ENCODE measurements at regions not wholly inside any gene's neighbourhood (a gene's known extent, or its start where the extent isn't known, plus 50 kb on each side); places are given as distances from the start of the nearest gene placed in this dataset.

GRCh38 chr2:215521031-215521430 is 85.2 kb upstream of the FN1 start:
- Histone ChIP-seq H3K27me3 (replicated peaks; ENCODE audit: control insufficient read depth, insufficient read depth, low read length) (no peaks in the 10 kb centered on the region), H3K9me3 (ENCODE audit: control insufficient read depth, low read length) (no peaks in the 10 kb centered on the region), H3K36me3 (ENCODE audit: control insufficient read depth, insufficient read depth, low read length, severe bottlenecking) (no peaks in the 10 kb centered on the region), H3K4me3 (ENCODE audit: low read length) (no peak overlapping the region), H3K4me1 (ENCODE audit: control insufficient read depth, insufficient read depth, low read length) (peaks cover 11% of the 10 kb centered on the region), H3K9ac (ENCODE audit: low read length) (no peak overlapping the region)
- no peak for DNase-seq (ENCODE audit: low read depth)

DNA sequence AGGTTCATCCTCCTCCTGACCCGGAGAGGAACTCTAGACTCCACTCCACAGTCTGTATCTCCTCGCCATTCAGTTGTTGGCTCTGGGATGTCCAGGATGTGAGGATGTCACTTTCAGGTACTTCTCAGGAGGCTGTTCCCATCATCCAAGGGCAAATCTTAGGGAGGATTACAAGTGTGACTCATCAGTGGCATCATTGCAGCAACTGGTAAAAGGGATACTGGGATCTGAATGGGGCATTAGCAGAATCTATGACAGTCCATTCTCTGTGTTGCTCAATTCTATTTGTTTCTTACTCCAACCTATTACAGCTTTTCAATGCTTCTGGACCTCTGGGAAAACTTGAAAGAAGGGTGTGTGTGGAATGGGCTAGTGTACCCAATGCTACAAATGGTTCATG is 81.5 kb upstream of the FN1 start:
- H3K4me1 ChIP-seq (ENCODE audit: control insufficient read depth, insufficient read depth, low read length): peaks cover 11% of the 10 kb centered on the region
- no peaks in the 10 kb centered on the region for H3K9me3 ChIP-seq (ENCODE audit: control insufficient read depth, low read length)

GRCh38 chr2:215514516-215514915 is 78.6 kb upstream of the FN1 start:
- Histone ChIP-seq H3K4me3 (ENCODE audit: low read length) (no peak overlapping the region), H3K9me3 (ENCODE audit: control insufficient read depth, low read length) (no peaks in the 10 kb centered on the region), H3K36me3 (ENCODE audit: control insufficient read depth, insufficient read depth, low read length, severe bottlenecking) (no peaks in the 10 kb centered on the region), H3K27me3 (replicated peaks; ENCODE audit: control insufficient read depth, insufficient read depth, low read length) (no peaks in the 10 kb centered on the region), H3K9ac (ENCODE audit: low read length) (no peak overlapping the region), H3K4me1 (ENCODE audit: control insufficient read depth, insufficient read depth, low read length) (peaks cover 7% of the 10 kb centered on the region)
- DNase-seq (ENCODE audit: low read depth): no peak

More for the DNA sequence above, 81.5 kb upstream of the FN1 start:
- Histone ChIP-seq H3K27me3 (replicated peaks; ENCODE audit: control insufficient read depth, insufficient read depth, low read length) (no peaks in the 10 kb centered on the region), H3K36me3 (ENCODE audit: control insufficient read depth, insufficient read depth, low read length, severe bottlenecking) (no peaks in the 10 kb centered on the region), H3K9ac (ENCODE audit: low read length) (no peak overlapping the region), H3K4me3 (ENCODE audit: low read length) (no peak overlapping the region)
- DNase-seq (ENCODE audit: low read depth): no peak

DNA sequence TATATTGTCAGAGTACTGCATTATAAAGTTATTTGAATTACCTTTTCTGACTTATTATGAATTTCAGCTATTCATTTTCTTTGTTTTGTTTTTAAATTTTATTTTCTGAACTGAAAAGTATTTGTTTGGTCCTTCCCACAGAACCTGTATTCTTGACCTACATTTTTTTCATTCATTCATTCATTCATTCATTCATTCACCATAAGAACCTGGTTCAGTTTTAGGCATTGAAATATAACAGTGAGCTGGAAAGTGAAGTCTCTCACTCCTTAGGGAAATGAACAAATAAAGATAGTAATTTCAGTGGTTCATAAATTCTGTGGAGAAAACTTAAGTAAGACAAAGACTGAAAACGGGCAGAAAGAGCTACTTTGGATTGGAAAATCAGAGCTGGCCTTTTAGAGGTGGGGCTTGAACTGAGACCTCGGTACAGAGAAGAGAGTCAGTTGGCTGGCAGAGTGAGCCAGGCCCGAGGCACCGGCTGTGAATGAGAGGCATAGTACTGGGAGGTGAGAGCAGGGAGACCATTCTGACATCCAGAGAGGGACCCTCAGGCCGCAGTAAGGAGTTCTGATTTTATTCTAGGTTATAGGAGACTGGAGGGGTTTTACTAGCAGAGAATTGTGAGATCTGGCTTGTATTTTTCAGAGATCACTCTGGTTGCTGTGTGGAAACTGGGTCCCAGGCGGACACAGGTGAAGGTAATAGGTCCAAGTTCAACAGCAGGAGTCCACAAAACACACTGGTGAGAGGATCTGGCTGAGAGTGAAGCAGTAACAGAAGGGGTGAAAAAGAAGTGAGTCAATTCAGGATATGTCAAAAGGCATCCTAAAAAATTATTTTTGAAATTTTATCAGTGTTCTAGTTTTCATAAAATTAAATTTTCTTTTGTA is 75.8 kb upstream of the FN1 start:
- DNase-seq (ENCODE audit: low read depth): no peak
- Histone ChIP-seq H3K36me3 (ENCODE audit: control insufficient read depth, insufficient read depth, low read length, severe bottlenecking) (no peaks in the 10 kb centered on the region), H3K4me3 (ENCODE audit: low read length) (no peak overlapping the region), H3K4me1 (ENCODE audit: control insufficient read depth, insufficient read depth, low read length) (peaks cover 24% of the 10 kb centered on the region), H3K9me3 (ENCODE audit: control insufficient read depth, low read length) (no peaks in the 10 kb centered on the region), H3K27me3 (replicated peaks; ENCODE audit: control insufficient read depth, insufficient read depth, low read length) (no peaks in the 10 kb centered on the region), H3K9ac (ENCODE audit: low read length) (peak overlapping the region; percentile 43)

GRCh38 chr2:215507836-215508235 is 72.0 kb upstream of the FN1 start:
- no peak for DNase-seq (ENCODE audit: low read depth)
- Histone ChIP-seq H3K9me3 (ENCODE audit: control insufficient read depth, low read length) (no peaks in the 10 kb centered on the region), H3K27me3 (replicated peaks; ENCODE audit: control insufficient read depth, insufficient read depth, low read length) (no peaks in the 10 kb centered on the region), H3K9ac (ENCODE audit: low read length) (no peak overlapping the region), H3K4me3 (ENCODE audit: low read length) (no peak overlapping the region), H3K36me3 (ENCODE audit: control insufficient read depth, insufficient read depth, low read length, severe bottlenecking) (no peaks in the 10 kb centered on the region), H3K4me1 (ENCODE audit: control insufficient read depth, insufficient read depth, low read length) (peaks cover 59% of the 10 kb centered on the region)

GRCh38 chr2:215507136-215507535 is 71.3 kb upstream of the FN1 start:
- peaks cover 59% of the 10 kb centered on the region for H3K4me1 ChIP-seq (ENCODE audit: control insufficient read depth, insufficient read depth, low read length)
- H3K4me3 ChIP-seq (ENCODE audit: low read length): peak overlapping the region; percentile 15
- no peak for DNase-seq (ENCODE audit: low read depth)
- no peaks in the 10 kb centered on the region for H3K36me3 ChIP-seq (ENCODE audit: control insufficient read depth, insufficient read depth, low read length, severe bottlenecking)
- no peaks in the 10 kb centered on the region for H3K27me3 ChIP-seq (replicated peaks; ENCODE audit: control insufficient read depth, insufficient read depth, low read length)
- H3K9ac ChIP-seq (ENCODE audit: low read length): no peak overlapping the region
- no peaks in the 10 kb centered on the region for H3K9me3 ChIP-seq (ENCODE audit: control insufficient read depth, low read length)

DNA sequence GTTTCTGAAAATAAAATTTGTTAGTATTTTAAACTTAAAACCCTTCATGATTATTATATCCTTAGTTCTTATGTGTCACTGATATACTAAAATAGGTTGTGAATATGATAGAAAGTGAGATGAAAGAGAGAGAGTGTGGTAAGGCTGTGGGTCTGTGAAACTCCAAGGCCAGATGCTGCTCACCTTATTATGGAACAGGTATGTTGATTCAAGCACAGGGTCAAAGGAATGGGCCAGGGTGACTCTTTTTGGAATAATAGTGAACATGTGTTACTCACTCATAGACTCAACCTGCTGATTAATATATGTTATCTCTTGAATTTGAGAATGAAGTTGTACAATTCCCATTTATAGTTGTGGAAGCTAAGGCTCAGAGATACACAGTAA is 70.7 kb upstream of the FN1 start:
- H3K4me1 ChIP-seq (ENCODE audit: control insufficient read depth, insufficient read depth, low read length): peaks cover 54% of the 10 kb centered on the region
- H3K27me3 ChIP-seq (replicated peaks; ENCODE audit: control insufficient read depth, insufficient read depth, low read length): no peaks in the 10 kb centered on the region
- peak overlapping the region; percentile 25 for H3K4me3 ChIP-seq (ENCODE audit: low read length)
- H3K9me3 ChIP-seq (ENCODE audit: control insufficient read depth, low read length): no peaks in the 10 kb centered on the region
- H3K9ac ChIP-seq (ENCODE audit: low read length): peak overlapping the region; percentile 62
- DNase-seq (ENCODE audit: low read depth): no peak
- no peaks in the 10 kb centered on the region for H3K36me3 ChIP-seq (ENCODE audit: control insufficient read depth, insufficient read depth, low read length, severe bottlenecking)

DNA sequence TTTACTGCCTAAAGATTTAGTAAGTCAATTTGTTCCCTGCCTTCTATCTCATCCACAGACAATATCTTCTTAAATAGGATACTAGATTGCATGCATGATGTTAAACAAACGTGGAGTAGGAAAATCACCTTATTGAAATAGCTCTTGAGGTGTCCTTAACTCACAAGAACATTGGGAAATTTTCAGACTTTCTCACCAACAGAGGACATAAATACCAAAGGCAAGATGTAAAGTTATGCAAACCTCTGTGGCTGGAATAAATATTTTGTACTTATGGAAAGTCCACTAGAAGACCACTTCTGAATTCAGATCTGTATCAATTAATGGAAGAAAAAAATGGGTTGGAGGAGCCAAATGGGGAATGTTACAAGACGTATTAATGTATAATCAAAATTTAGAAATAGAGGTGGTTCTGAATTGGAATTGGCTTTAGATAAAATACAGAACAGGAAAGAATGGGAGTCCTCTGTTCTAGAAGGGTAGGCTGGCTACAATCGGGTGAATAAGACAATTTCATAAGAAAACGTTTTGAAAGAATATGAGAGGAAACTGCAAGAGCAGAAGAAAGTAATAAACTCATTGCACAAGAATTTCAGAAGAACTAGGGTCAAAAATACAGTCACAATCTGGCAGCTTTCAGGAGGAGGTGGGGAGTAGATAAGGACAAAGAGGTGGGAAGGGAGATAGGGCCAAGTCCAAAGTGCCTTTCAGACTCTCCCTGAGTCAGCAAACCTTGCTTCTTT is 69.3 kb upstream of the FN1 start:
- no peaks in the 10 kb centered on the region for H3K9me3 ChIP-seq (ENCODE audit: control insufficient read depth, low read length)
- peaks cover 62% of the 10 kb centered on the region for H3K4me1 ChIP-seq (ENCODE audit: control insufficient read depth, insufficient read depth, low read length)
- no peaks in the 10 kb centered on the region for H3K27me3 ChIP-seq (replicated peaks; ENCODE audit: control insufficient read depth, insufficient read depth, low read length)
- H3K36me3 ChIP-seq (ENCODE audit: control insufficient read depth, insufficient read depth, low read length, severe bottlenecking): no peaks in the 10 kb centered on the region
- H3K9ac ChIP-seq (ENCODE audit: low read length): peak overlapping the region; percentile 67
- peak; percentile 81 for DNase-seq (ENCODE audit: low read depth)
- peak overlapping the region; percentile 25 for H3K4me3 ChIP-seq (ENCODE audit: low read length)

DNA sequence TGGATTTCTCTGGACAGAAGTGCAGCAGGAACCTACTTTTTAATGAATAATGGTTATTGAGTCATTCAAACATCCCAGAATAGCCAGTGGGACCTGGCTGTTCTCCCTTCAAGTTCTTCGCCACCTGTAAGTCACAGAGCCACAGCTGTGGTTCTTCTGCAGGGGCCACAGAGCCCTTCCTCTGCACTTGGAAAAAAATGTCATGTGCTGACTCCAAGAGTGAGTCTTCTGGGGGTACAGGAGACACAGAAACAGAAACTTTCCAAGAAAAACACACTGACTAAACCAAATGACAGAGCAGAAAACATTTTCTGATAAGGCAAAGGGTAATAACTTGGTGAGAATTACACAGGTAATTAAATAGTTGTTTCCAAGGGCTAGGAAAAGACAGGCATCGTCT is 68.7 kb upstream of the FN1 start:
- H3K4me3 ChIP-seq (ENCODE audit: low read length): peak overlapping the region; percentile 25
- H3K27me3 ChIP-seq (replicated peaks; ENCODE audit: control insufficient read depth, insufficient read depth, low read length): no peaks in the 10 kb centered on the region
- H3K36me3 ChIP-seq (ENCODE audit: control insufficient read depth, insufficient read depth, low read length, severe bottlenecking): no peaks in the 10 kb centered on the region
- DNase-seq (ENCODE audit: low read depth): no peak
- peak overlapping the region; percentile 67 for H3K9ac ChIP-seq (ENCODE audit: low read length)
- peaks cover 69% of the 10 kb centered on the region for H3K4me1 ChIP-seq (ENCODE audit: control insufficient read depth, insufficient read depth, low read length)
- H3K9me3 ChIP-seq (ENCODE audit: control insufficient read depth, low read length): no peaks in the 10 kb centered on the region

GRCh38 chr2:215503381-215503780 is 67.5 kb upstream of the FN1 start:
- peaks cover 80% of the 10 kb centered on the region for H3K4me1 ChIP-seq (ENCODE audit: control insufficient read depth, insufficient read depth, low read length)
- H3K9ac ChIP-seq (ENCODE audit: low read length): peak overlapping the region; percentile 31
- DNase-seq (ENCODE audit: low read depth): peak; percentile 28
- no peaks in the 10 kb centered on the region for H3K27me3 ChIP-seq (replicated peaks; ENCODE audit: control insufficient read depth, insufficient read depth, low read length)
- no peaks in the 10 kb centered on the region for H3K36me3 ChIP-seq (ENCODE audit: control insufficient read depth, insufficient read depth, low read length, severe bottlenecking)
- H3K4me3 ChIP-seq (ENCODE audit: low read length): no peak overlapping the region
- H3K9me3 ChIP-seq (ENCODE audit: control insufficient read depth, low read length): no peaks in the 10 kb centered on the region

- DNase-seq (ENCODE audit: low read depth): no peak
- Histone ChIP-seq H3K36me3 (ENCODE audit: control insufficient read depth, insufficient read depth, low read length, severe bottlenecking) (no peaks in the 10 kb centered on the region), H3K9ac (ENCODE audit: low read length) (peak overlapping the region; percentile 53)
These were observed 64.6 kb upstream of the FN1 start for GRCh38 chr2:215500466-215500865.

More at GRCh38 chr2:215500466-215500865, 64.6 kb upstream of the FN1 start:
- peaks cover 56% of the 10 kb centered on the region for H3K4me1 ChIP-seq (ENCODE audit: control insufficient read depth, insufficient read depth, low read length)
- no peaks in the 10 kb centered on the region for H3K9me3 ChIP-seq (ENCODE audit: control insufficient read depth, low read length)
- no peak overlapping the region for H3K4me3 ChIP-seq (ENCODE audit: low read length)
- no peaks in the 10 kb centered on the region for H3K27me3 ChIP-seq (replicated peaks; ENCODE audit: control insufficient read depth, insufficient read depth, low read length)
